Spinal cord (tissue), 9 donors: ENCODE measurements at regions not wholly inside any gene's neighbourhood (a gene's known extent, or its start where the extent isn't known, plus 50 kb on each side); places are given as distances from the start of the nearest gene placed in this dataset.

Experiments used
- DNase-seq, 6 donors: peaks; one replicate each; pipeline versions ENCODE4 v3.0.0 to v3.0.0-alpha.2; 2013 to 2015; ENCODE audit warnings: low spot score in 6 of 6, low read depth in 4 of 6
- H3K27ac ChIP-seq: one replicate; pipeline ENCODE4 v1.5.1; 2013; ENCODE audit warnings: low read depth, low read length, control low read depth
- H3K27me3 ChIP-seq: one replicate; pipeline ENCODE4 v1.6.1; 2013; ENCODE audit warnings: low read length; ENCODE audit not compliant: control insufficient read depth, insufficient read depth
- H3K36me3 ChIP-seq: one replicate; pipeline ENCODE4 v1.6.1; 2013; ENCODE audit warnings: low read length; ENCODE audit not compliant: control insufficient read depth, insufficient read depth
- H3K4me1 ChIP-seq: one replicate; pipeline ENCODE4 v1.6.1; 2013; ENCODE audit warnings: low read length; ENCODE audit not compliant: control insufficient read depth, insufficient read depth
- H3K4me3 ChIP-seq: one replicate; pipeline ENCODE4 v1.5.1; 2013; ENCODE audit warnings: low read depth, low read length, control low read depth
- H3K9me3 ChIP-seq: one replicate; pipeline ENCODE4 v1.6.1; 2013; ENCODE audit warnings: low read length; ENCODE audit not compliant: control insufficient read depth, insufficient read depth
- WGBS: methylation state at CpG from one replicate; pipeline ENCODE4 v1.1.5; 2013; ENCODE audit warnings: missing lambda C conversion rate; ENCODE audit not compliant: insufficient coverage; 5-methylcytosine and 5-hydroxymethylcytosine counted together
- donor health status: healthy.

DNA sequence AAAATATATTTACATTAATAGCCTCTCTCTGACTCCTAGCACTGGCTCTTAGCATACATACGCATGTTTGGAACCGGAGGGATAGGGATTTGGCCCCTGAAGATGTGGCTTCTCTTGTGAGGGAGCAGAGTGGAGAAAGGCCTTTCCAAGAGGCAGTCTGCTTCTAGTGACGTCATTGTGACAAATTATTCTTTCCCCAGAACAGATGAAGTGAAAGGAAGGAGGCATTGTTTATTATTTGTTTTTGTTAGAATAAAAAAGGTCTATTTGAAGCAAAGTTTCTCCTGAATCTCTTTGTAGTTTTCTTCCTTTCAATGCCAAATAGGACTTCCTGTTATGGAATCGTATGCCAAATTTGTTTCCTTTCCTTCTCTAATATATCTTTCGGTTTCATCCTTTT, 361.6 kb downstream of the ICE1 start:
- Histone ChIP-seq H3K4me1 (no peaks in the 10 kb centered on the region), H3K27me3 (no peaks in the 10 kb centered on the region), H3K9me3 (no peaks in the 10 kb centered on the region), H3K4me3 (no peak overlapping the region), H3K36me3 (no peaks in the 10 kb centered on the region), H3K27ac (no peak overlapping the region)
- peak in 2 of 6 donors; percentile 41 to 46 for DNase-seq
- 40% methylated on average over 1 of the region's 5 CpGs for WGBS

DNA sequence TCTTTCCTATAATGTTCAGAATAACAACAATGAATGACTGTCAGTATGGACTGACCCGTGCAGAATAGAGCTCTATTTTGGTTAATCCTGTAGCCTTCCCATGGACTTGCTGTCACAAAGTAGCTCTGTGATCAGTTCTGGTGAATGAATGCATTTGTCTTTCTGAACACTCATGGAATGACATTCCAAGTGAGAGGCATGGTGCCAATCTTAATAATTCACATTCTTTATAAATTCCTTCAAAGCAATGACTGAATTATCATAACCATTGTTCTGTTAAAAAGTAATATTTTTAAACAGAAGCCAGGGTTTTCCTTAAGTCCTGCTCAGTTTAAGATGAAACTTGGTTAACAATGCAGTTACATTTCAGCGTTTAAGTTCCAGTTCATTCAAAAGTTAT, 360.5 kb downstream of the ICE1 start:
- 40% methylated on average over 1 of the region's 2 CpGs for WGBS
- peak in 1 of 6 donors; percentile 24 for DNase-seq
- Histone ChIP-seq H3K27me3 (no peaks in the 10 kb centered on the region), H3K4me1 (no peaks in the 10 kb centered on the region), H3K36me3 (no peaks in the 10 kb centered on the region), H3K9me3 (no peaks in the 10 kb centered on the region), H3K27ac (no peak overlapping the region), H3K4me3 (no peak overlapping the region)

DNA sequence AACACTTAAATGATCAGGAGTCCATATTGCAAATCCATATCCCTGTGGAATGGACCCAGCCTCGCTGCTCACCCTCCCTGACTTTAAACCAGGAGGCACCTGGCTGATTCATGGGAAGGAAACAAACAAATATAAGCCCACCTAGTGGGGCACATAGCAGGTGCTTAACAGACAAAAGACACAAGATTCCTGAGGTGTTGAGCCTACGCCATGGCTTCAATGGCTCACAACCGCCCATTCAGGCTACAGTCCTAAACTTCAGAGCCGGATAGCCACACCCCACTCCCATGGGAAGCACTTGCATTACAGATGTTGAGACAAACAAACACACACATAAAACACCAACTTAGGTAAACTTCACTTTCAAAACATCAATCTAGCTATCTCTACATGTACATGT, 359.9 kb downstream of the ICE1 start:
- Histone ChIP-seq H3K4me1 (no peaks in the 10 kb centered on the region), H3K4me3 (no peak overlapping the region), H3K36me3 (no peaks in the 10 kb centered on the region), H3K27me3 (no peaks in the 10 kb centered on the region), H3K27ac (no peak overlapping the region), H3K9me3 (no peaks in the 10 kb centered on the region)
- no peak for DNase-seq
- WGBS, result 98% methylated on average over 4 of the region's 4 CpGs

DNA sequence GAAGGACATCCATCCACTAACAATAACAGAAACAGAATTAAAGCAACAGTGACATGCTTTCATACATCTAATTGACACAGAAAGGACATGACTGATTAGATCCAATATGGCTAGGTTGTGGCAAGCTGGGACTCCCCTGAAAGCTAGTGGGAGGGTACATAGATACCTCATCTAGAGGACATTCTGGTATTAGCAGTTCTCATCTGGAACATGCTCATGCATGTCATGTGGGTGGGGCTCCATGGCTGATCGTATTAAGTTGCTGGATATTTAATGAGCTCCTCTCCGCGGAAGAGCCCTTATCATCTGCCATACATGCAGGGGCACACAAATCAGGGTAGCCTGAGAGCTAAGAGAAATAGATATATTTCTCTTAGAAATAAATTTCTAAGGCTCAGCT, 358.9 kb downstream of the ICE1 start:
- H3K36me3 ChIP-seq, result no peaks in the 10 kb centered on the region
- no CpG with 5 or more reads among the region's 3 CpGs for WGBS

DNA sequence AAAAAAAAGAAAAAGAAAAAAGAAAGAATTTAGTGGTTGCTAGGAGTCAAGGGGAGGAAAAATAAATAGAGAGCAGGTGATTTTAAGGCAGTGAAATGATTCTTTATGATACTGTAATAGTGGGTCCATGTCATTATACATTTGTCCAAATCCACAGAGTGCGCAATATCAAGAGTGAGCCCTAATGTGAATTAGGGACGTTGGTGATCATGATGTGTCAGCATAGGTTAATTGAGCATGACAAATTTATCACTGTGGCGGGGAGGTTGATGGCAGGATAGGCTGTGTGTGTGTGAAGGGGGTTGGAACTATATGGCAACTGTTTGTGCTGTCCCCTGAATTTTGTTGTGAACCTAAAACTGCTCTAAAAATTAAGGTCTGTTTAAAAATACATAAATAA, 357.8 kb downstream of the ICE1 start:
- Histone ChIP-seq H3K27me3 (no peaks in the 10 kb centered on the region), H3K9me3 (no peaks in the 10 kb centered on the region), H3K4me3 (no peak overlapping the region), H3K27ac (no peak overlapping the region), H3K36me3 (no peaks in the 10 kb centered on the region), H3K4me1 (no peaks in the 10 kb centered on the region)
- 53% methylated on average over 3 of the region's 3 CpGs for WGBS
- DNase-seq, result no peak

More for the DNA sequence above, 358.9 kb downstream of the ICE1 start:
- H3K27me3 ChIP-seq, result no peaks in the 10 kb centered on the region
- H3K27ac ChIP-seq, result no peak overlapping the region
- DNase-seq, result no peak
- H3K9me3 ChIP-seq, result no peaks in the 10 kb centered on the region
- no peaks in the 10 kb centered on the region for H3K4me1 ChIP-seq
- no peak overlapping the region for H3K4me3 ChIP-seq

DNA sequence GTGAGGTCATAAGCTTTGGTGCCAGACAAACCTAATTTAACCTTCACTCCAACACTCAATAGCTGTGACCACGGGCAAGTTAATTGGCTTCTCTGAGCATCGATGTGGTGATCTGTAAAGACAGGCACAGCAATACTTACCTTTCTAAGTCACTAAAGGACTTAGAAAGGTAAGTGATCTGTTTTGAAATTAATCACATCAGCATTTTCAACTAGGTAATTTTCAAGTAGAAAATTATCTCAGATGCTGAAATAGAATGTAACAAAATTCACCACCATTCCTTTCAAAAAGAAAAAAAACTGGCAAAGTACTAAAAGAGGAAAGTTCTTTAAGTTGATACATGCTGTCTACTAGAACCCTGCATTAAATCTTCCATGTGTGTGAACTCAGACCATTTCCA, 354.5 kb downstream of the ICE1 start:
- Histone ChIP-seq H3K36me3 (no peaks in the 10 kb centered on the region), H3K27me3 (no peaks in the 10 kb centered on the region), H3K4me3 (no peak overlapping the region), H3K9me3 (no peaks in the 10 kb centered on the region), H3K27ac (no peak overlapping the region), H3K4me1 (peaks cover 4% of the 10 kb centered on the region)
- DNase-seq, result no peak
- WGBS, result no CpG with 5 or more reads among the region's 2 CpGs

DNA sequence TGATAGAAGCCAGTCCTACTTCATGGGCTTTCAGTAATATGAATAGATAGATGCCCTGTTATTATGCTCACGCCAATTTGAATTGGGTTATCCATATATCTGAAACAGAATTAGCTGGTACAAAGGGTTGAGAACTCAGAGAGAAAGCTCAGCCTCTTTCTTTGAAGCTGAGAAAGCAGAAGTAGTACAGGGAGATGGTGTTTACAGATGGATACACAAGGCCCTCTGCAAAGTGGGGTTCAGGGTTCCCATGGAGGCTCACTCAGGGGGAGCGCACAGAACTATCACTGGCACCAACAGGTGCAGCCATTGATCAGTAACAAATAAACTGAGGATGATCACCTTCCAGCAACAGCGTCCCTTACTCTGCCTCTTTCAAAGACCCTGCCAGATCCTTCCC, 349.7 kb downstream of the ICE1 start:
- H3K27me3 ChIP-seq, result no peaks in the 10 kb centered on the region
- no peak for DNase-seq
- H3K4me3 ChIP-seq, result no peak overlapping the region
- no peak overlapping the region for H3K27ac ChIP-seq
- H3K4me1 ChIP-seq, result peaks cover 10% of the 10 kb centered on the region
- no peaks in the 10 kb centered on the region for H3K9me3 ChIP-seq
- no peaks in the 10 kb centered on the region for H3K36me3 ChIP-seq
- WGBS, result 96% methylated on average over 3 of the region's 3 CpGs

DNA sequence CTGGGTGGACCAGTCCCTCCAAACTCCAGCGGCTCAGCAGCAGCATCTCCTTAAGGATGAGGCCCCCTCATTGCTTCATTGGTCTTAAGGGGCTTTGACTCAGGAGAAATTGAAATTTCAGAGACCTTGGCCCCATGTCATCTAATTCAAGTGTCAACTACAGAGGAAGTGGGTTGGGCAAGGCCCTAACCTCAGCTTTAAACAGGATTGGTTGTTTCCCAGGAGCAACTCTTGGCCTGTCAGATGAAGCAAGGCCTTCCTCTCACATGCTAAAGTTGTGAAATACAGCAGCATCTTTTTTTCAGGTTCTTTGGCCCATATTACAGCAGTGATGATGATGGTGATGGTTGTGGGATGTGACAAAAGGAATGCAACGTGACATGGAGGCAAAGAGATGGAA, 348.3 kb downstream of the ICE1 start:
- DNase-seq, result no peak
- H3K27ac ChIP-seq, result no peak overlapping the region
- 94% methylated on average over 2 of the region's 2 CpGs for WGBS
- H3K9me3 ChIP-seq, result no peaks in the 10 kb centered on the region
- H3K27me3 ChIP-seq, result no peaks in the 10 kb centered on the region
- H3K4me1 ChIP-seq, result peaks cover 12% of the 10 kb centered on the region
- no peak overlapping the region for H3K4me3 ChIP-seq
- H3K36me3 ChIP-seq, result no peaks in the 10 kb centered on the region

DNA sequence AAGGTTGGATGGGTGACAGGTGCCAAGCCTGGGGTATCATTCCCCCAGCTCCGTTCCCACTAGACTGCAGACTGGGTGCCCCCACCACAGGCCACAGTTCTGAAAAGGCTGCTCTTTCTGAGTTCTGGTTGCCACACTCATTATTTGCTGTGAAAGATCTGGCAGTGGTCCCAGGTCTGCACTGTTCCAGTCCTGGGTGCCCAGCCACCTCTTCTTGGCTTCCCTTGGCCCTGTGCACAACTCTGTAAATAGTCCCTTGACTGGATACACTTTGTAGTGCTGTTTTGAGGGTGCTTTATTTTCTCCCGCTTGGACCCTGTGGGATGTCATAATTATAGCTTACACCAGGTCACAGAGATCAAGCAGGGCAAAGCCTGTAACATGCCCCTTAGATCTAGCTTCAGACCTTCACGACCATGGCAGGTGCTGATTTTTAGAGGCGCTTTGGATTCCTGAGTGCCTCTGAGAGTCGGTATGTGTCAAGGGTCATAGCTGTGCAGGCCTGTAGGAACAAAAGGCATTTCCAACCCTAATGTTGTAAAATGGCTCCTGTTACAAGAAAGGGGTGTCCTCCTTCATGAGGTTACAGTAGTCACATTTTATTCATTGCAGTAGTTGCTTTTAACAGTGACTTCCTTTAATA, 344.9 kb downstream of the ICE1 start:
- DNase-seq, result peak in 2 of 6 donors; percentile 30 to 55

DNA sequence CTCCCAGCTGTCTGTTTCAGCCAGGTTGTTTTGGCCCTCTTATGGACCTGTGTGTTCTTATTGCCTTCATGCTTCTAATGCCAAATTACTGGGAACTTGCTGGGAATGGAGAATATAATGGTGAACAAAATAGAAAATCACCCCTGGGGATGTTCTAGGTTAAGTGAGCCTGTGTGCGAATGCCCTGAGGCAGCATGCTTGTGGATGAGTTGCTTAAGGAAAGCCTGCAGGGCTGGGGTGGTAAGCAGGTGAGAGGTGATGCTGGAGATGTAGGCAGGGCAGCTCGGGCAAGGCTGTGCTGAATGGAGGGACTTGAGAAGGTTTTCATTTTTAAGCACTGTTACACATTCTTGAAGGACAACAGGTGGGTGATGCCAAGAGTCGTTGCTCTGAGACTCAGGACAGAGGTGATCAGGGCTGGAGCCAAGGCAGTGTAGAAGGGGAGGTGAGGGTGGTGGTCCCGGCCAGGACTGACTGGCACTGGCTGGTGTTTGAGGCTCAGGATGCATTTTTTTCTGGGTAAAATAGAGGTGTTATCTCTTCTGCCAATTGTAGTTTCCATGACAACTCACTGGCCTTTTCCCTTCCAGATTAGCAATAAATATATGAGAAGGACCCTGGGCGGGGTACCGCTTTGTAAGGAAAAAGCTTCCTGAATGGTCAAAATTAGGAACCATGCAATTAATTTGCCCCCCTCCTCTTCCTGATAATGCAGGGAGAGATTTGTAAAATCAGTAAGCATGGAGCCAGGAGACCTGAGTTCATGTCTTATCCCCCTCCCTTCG, 342.8 kb downstream of the ICE1 start:
- H3K9me3 ChIP-seq, result no peaks in the 10 kb centered on the region
- DNase-seq, result peak in 1 of 6 donors; percentile 51
- 79% methylated on average over 4 of the region's 7 CpGs for WGBS
- H3K36me3 ChIP-seq, result no peaks in the 10 kb centered on the region
- H3K4me3 ChIP-seq, result no peak overlapping the region
- peaks cover 8% of the 10 kb centered on the region for H3K4me1 ChIP-seq
- H3K27ac ChIP-seq, result no peak overlapping the region
- H3K27me3 ChIP-seq, result no peaks in the 10 kb centered on the region

More for the DNA sequence above, 344.9 kb downstream of the ICE1 start:
- H3K4me1 ChIP-seq, result peaks cover 8% of the 10 kb centered on the region
- no peaks in the 10 kb centered on the region for H3K27me3 ChIP-seq
- no peak overlapping the region for H3K27ac ChIP-seq
- H3K36me3 ChIP-seq, result no peaks in the 10 kb centered on the region
- H3K4me3 ChIP-seq, result no peak overlapping the region
- WGBS, result 41% methylated on average over 5 of the region's 5 CpGs
- no peaks in the 10 kb centered on the region for H3K9me3 ChIP-seq
